H1 (cell line): ENCODE measurements at regions not wholly inside any gene's neighbourhood (a gene's known extent, or its start where the extent isn't known, plus 50 kb on each side); places are given as distances from the start of the nearest gene placed in this dataset.

Experiments
- CTCF ChIA-PET: fragments of 300-600 bp; sonication (Branson Sonifier 250); formaldehyde crosslinking; loops from one replicate; lab custom pipeline; 2021; ENCODE audit not compliant: partially characterized antibody; lab: Charles Lee
- POLR2A ChIA-PET: fragments of 300-600 bp; sonication (Branson Sonifier 250); formaldehyde crosslinking; loops from one replicate; lab custom pipeline; 2021; ENCODE audit warnings: inconsistent platforms; ENCODE audit not compliant: partially characterized antibody; lab: Charles Lee
- DNase-seq, 2 experiments: peaks; one replicate each; pipeline versions ENCODE4 v3.0.0 to v3.0.0-alpha.2; 2010 to 2022; ENCODE audit warnings: low spot score in 2 of 2, low read depth in 1 of 2, mixed read lengths in 1 of 2
- FAIRE-seq: peaks from 2 replicates; lab custom pipeline; 2011; peaks lifted over from hg19 to GRCh38; lab: Jason Lieb, UNC
- H2AFZ ChIP-seq: 2 replicates; pipeline ENCODE4 v1.8.1; 2012; ENCODE audit warnings: low read length, inconsistent platforms
- H2AK5ac ChIP-seq: 2 replicates; pipeline ENCODE4 v1.6.1; 2013; ENCODE audit warnings: low read depth, low read length
- H2BK120ac ChIP-seq: replicated peaks from 2 replicates; pipeline ENCODE3; 2013; ENCODE audit warnings: low read depth, low read length, inconsistent platforms
- H2BK12ac ChIP-seq: 2 replicates; pipeline ENCODE4 v1.6.1; 2013; ENCODE audit warnings: low read depth, low read length
- H2BK15ac ChIP-seq: 2 replicates; pipeline ENCODE4 v1.6.1; 2013; ENCODE audit warnings: low read length
- H2BK20ac ChIP-seq: 2 replicates; pipeline ENCODE4 v1.6.1; 2013; ENCODE audit warnings: low read length
- H2BK5ac ChIP-seq: 2 replicates; pipeline ENCODE4 v1.6.1; 2013; ENCODE audit warnings: low read depth, low read length
- H3K14ac ChIP-seq: 2 replicates; pipeline ENCODE4 v1.6.1; 2013; ENCODE audit warnings: inconsistent platforms; ENCODE audit not compliant: insufficient read length
- H3K18ac ChIP-seq: 2 replicates; pipeline ENCODE4 v1.6.1; 2013; ENCODE audit warnings: low read length; ENCODE audit errors: extremely low read depth
- H3K23ac ChIP-seq: 2 replicates; pipeline ENCODE4 v1.6.1; 2013; ENCODE audit warnings: inconsistent platforms; ENCODE audit not compliant: insufficient read length
- H3K23me2 ChIP-seq: 2 replicates; pipeline ENCODE4 v1.6.1; 2013; ENCODE audit warnings: low read depth, low read length
- H3K27ac ChIP-seq: 2 replicates; pipeline ENCODE4 v1.6.1; 2011; ENCODE audit warnings: low read depth, low read length, inconsistent platforms
- H3K27me3 ChIP-seq, 4 experiments: replicated peaks in 1 of 4; 1 replicate in 1 of 4; 2 replicates in 3 of 4; pipeline versions ENCODE4 v1.6.1 to v1.8.1; 2011 to 2013; ENCODE audit warnings: low read length in 3 of 4, mild to moderate bottlenecking in 3 of 4, inconsistent platforms in 2 of 4, mixed read lengths in 2 of 4, moderate library complexity in 1 of 4; ENCODE audit not compliant: control insufficient read depth in 3 of 4, insufficient read depth in 3 of 4; ENCODE audit errors: extremely low read depth in 1 of 4
- H3K36me3 ChIP-seq, 4 experiments: 2 replicates each; pipeline versions ENCODE4 v1.6.1 to v1.8.1; 2011 to 2013; ENCODE audit warnings: mild to moderate bottlenecking in 4 of 4, low read length in 3 of 4, moderate library complexity in 2 of 4, control low read depth in 1 of 4, inconsistent platforms in 1 of 4; ENCODE audit not compliant: insufficient read depth in 4 of 4, control insufficient read depth in 2 of 4
- H3K4ac ChIP-seq: replicated peaks from 2 replicates; pipeline ENCODE3; 2013; ENCODE audit warnings: low read length, low read depth, mixed read lengths, inconsistent platforms; ENCODE audit not compliant: insufficient read length
- H3K4me1 ChIP-seq, 4 experiments: replicated peaks in 1 of 4; 1 replicate in 1 of 4; 2 replicates in 3 of 4; pipeline versions ENCODE4 v1.6.1 to v1.8.1; 2011 to 2013; ENCODE audit warnings: low read length in 3 of 4, inconsistent platforms in 2 of 4, mixed read lengths in 1 of 4; ENCODE audit not compliant: insufficient read depth in 4 of 4, control insufficient read depth in 3 of 4
- H3K4me2 ChIP-seq, 2 experiments: 2 replicates each; pipeline versions ENCODE4 v1.6.1 to v1.8.1; 2011 to 2013; ENCODE audit warnings: low read depth in 2 of 2, low read length in 2 of 2, control low read depth in 1 of 2, inconsistent platforms in 1 of 2, mild to moderate bottlenecking in 1 of 2; ENCODE audit not compliant: insufficient read depth in 1 of 2
- H3K4me3 ChIP-seq, 4 experiments: fragments of 200-600, 300-600 bp in 1 of 4; sonication (generic), shearing (Covaris generic), sonication (Bioruptor Twin) in 1 of 4; 2 replicates each; pipeline versions ENCODE4 v1.5.1 to v1.8.1; 2011 to 2016; ENCODE audit warnings: low read length in 4 of 4, low read depth in 3 of 4, control low read depth in 2 of 4, inconsistent platforms in 2 of 4, mild to moderate bottlenecking in 2 of 4, mixed read lengths in 1 of 4, moderate library complexity in 1 of 4; ENCODE audit not compliant: insufficient read depth in 2 of 4; ENCODE audit errors: extremely low read depth in 1 of 4
- H3K56ac ChIP-seq: replicated peaks from 2 replicates; pipeline ENCODE3; 2013; ENCODE audit warnings: low read depth, mild to moderate bottlenecking, mixed read lengths, low read length, inconsistent platforms; ENCODE audit not compliant: insufficient read length
- H3K79me1 ChIP-seq: 2 replicates; pipeline ENCODE4 v1.6.1; 2013; ENCODE audit warnings: low read depth, low read length, control low read depth
- H3K79me2 ChIP-seq, 2 experiments: 2 replicates each; pipeline versions ENCODE4 v1.6.1 to v1.8.1; 2012 to 2013; ENCODE audit warnings: low read length in 2 of 2, mild to moderate bottlenecking in 2 of 2, inconsistent platforms in 1 of 2; ENCODE audit not compliant: insufficient read depth in 2 of 2, control insufficient read depth in 1 of 2
- H3K9ac ChIP-seq, 4 experiments: replicated peaks in 1 of 4; 1 replicate in 1 of 4; 2 replicates in 3 of 4; pipeline versions ENCODE4 v1.6.1 to v1.8.1; 2011 to 2013; ENCODE audit warnings: low read depth in 3 of 4, low read length in 3 of 4, control low read depth in 2 of 4, mild to moderate bottlenecking in 2 of 4, moderate library complexity in 2 of 4, inconsistent platforms in 1 of 4; ENCODE audit errors: extremely low read depth in 1 of 4
- H3K9me3 ChIP-seq, 2 experiments: 2 replicates each; pipeline versions ENCODE4 v1.6.1 to v1.8.1; 2012 to 2013; ENCODE audit warnings: mild to moderate bottlenecking in 2 of 2, moderate library complexity in 2 of 2, control low read depth in 1 of 2, inconsistent platforms in 1 of 2, low read depth in 1 of 2, low read length in 1 of 2, mixed read lengths in 1 of 2; ENCODE audit not compliant: insufficient read depth in 2 of 2
- H4K20me1 ChIP-seq, 2 experiments: replicated peaks in 1 of 2; 2 replicates each; pipeline versions ENCODE3 to v1.8.1; 2011 to 2013; ENCODE audit warnings: inconsistent platforms in 2 of 2, low read length in 2 of 2, mild to moderate bottlenecking in 1 of 2; ENCODE audit not compliant: insufficient read depth in 2 of 2, control insufficient read depth in 1 of 2
- H4K5ac ChIP-seq: 2 replicates; pipeline ENCODE4 v1.6.1; 2013; ENCODE audit warnings: low read length, low read depth, mixed read lengths, inconsistent platforms; ENCODE audit not compliant: insufficient read length
- H4K8ac ChIP-seq: 2 replicates; pipeline ENCODE4 v1.8.0; 2013; ENCODE audit warnings: mild to moderate bottlenecking, moderate library complexity, low read length, inconsistent platforms; ENCODE audit not compliant: insufficient read depth; ENCODE audit errors: extremely low read depth
- H4K91ac ChIP-seq: replicated peaks from 2 replicates; pipeline ENCODE3; 2013; ENCODE audit warnings: low read length, mixed read lengths, inconsistent platforms; ENCODE audit not compliant: insufficient read length
- ASH2L ChIP-seq: fragments of 200-600, 300-600 bp; sonication (generic); IDR thresholded peaks from one replicate; pipeline ENCODE4 v1.7.1; 2017; ENCODE audit warnings: low read length
- YY1 ChIP-seq: IDR thresholded peaks from 2 replicates; pipeline ENCODE4 v1.6.1; 2011; ENCODE audit warnings: low read depth, mild to moderate bottlenecking, low read length
- WGBS, 2 experiments: shearing (Covaris generic) in 1 of 2; methylation state at CpG; one replicate each; pipeline versions ENCODE4 v1.1.6 to v1.1.7; 2013 to 2015; ENCODE audit warnings: low lambda C conversion rate in 2 of 2, mixed read lengths in 2 of 2, inconsistent platforms in 1 of 2, low coverage in 1 of 2, missing lambda C conversion rate in 1 of 2; ENCODE audit not compliant: insufficient replicate concordance in 2 of 2, insufficient coverage in 1 of 2, insufficient read length in 1 of 2; ENCODE audit errors: extremely low coverage in 1 of 2, missing lambda C conversion rate in 1 of 2; 5-methylcytosine and 5-hydroxymethylcytosine counted together

DNA sequence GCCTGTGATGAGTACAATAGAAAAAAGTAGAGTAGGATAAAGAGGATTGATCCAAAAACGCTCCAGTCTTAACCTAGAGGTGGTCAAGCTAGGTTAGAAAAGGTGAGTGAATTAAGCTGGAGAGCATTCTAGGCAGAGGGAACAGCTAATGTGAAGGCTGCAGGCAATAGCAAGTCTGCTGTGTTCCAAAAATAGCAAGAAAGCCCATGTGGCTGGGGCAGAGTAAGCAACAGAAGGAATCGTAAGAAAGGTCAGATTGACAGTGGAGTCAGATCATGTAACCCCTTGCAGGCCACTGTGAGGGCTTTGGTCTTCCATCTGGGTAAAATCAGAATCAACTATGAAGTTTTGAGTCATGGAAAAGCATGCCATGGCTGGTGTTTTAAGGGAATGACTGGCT, 155.0 kb downstream of the OPN5 start:
- POLR2A ChIA-PET = no interaction called here
- Histone ChIP-seq H3K14ac (no peak overlapping the region), H2AFZ (no peak overlapping the region), H3K56ac (no peak overlapping the region), H3K4me1 (no peaks in the 10 kb centered on the region), H3K23me2 (no peaks in the 10 kb centered on the region), H3K18ac (no peak overlapping the region), H3K79me1 (no peaks in the 10 kb centered on the region), H2BK12ac (no peak overlapping the region), H2BK5ac (no peak overlapping the region), H2BK20ac (no peak overlapping the region), H4K20me1 (no peaks in the 10 kb centered on the region), H2AK5ac (no peak overlapping the region), H3K79me2 (no peaks in the 10 kb centered on the region), H3K9me3 (no peaks in the 10 kb centered on the region), H2BK15ac (no peak overlapping the region), H3K27me3 (no peaks in the 10 kb centered on the region), H3K23ac (no peak overlapping the region), H4K5ac (no peak overlapping the region), H2BK120ac (no peak overlapping the region), H4K91ac (no peak overlapping the region), H3K4me3 (no peak overlapping the region), H3K4ac (no peak overlapping the region), H3K27ac (no peak overlapping the region), H3K9ac (no peak overlapping the region), H3K36me3 (no peaks in the 10 kb centered on the region), H3K4me2 (no peak overlapping the region), H4K8ac (no peak overlapping the region)
- DNase-seq (no peak), FAIRE-seq (no peak)
- 100% methylated on average over 2 of the region's 2 CpGs; no CpG with 5 or more reads in 1 of the 2 experiments for WGBS, 2 experiments
- CTCF ChIA-PET = no interaction called here
- TF ChIP-seq ASH2L = no peak
- TF ChIP-seq YY1 = no peak
